PC-9 (cell line): ENCODE measurements at regions not wholly inside any gene's neighbourhood (a gene's known extent, or its start where the extent isn't known, plus 50 kb on each side); places are given as distances from the start of the nearest gene placed in this dataset.

ENCODE experiments used
- BruUV-seq: library from RNA; stranded (reverse); fragments of 400-500 nt; replicated peaks from 2 replicates; lab custom pipeline; 2021; lab: Mats Ljungman, UMichigan
- CTCF ChIA-PET: fragments of 300-600 bp; sonication (Branson Sonifier 250); formaldehyde crosslinking; loops from one replicate; lab custom pipeline; 2022; ENCODE audit warnings: antibody characterized with exemption; lab: Charles Lee
- POLR2A ChIA-PET: fragments of 300-600 bp; sonication (Branson Sonifier 250); formaldehyde crosslinking; loops from one replicate; lab custom pipeline; 2022; ENCODE audit warnings: antibody characterized with exemption; ENCODE audit not compliant: unreplicated experiment; lab: Charles Lee
- DNase-seq, 2 experiments: peaks; one replicate each; pipeline versions ENCODE4 v3.0.0 to v3.0.0-alpha.2; 2015 to 2022; ENCODE audit warnings: mixed read lengths in 1 of 2
- H2AFZ ChIP-seq: fragments of 200-600 bp; sonication (generic); 2 replicates; pipeline ENCODE4 v1.8.1; 2017; ENCODE audit warnings: antibody characterized with exemption
- H3F3A ChIP-seq: fragments of 200-600 bp; sonication (generic); 2 replicates; pipeline ENCODE4 v1.8.1; 2017; ENCODE audit warnings: antibody characterized with exemption, mild to moderate bottlenecking, low read depth; ENCODE audit not compliant: insufficient read depth
- H3K27ac ChIP-seq: fragments of 200-600 bp; sonication (generic); 2 replicates; pipeline ENCODE4 v1.6.1; 2016; ENCODE audit warnings: mixed run types
- H3K27me3 ChIP-seq: fragments of 200-600 bp; sonication (generic); 2 replicates; pipeline ENCODE4 v1.6.1; 2016; ENCODE audit warnings: low read depth, mixed run types; ENCODE audit not compliant: insufficient read depth
- H3K36me3 ChIP-seq: fragments of 200-600 bp; sonication (generic); 2 replicates; pipeline ENCODE4 v1.6.1; 2016; ENCODE audit warnings: low read depth, mixed run types
- H3K4me1 ChIP-seq: fragments of 200-600 bp; sonication (generic); replicated peaks from 2 replicates; pipeline ENCODE4 v1.6.1; 2016; ENCODE audit warnings: mixed run types; ENCODE audit not compliant: insufficient read depth
- H3K4me2 ChIP-seq: fragments of 200-600 bp; sonication (generic); 2 replicates; pipeline ENCODE4 v1.6.1; 2017; ENCODE audit warnings: mixed run types
- H3K4me3 ChIP-seq: fragments of 200-600 bp; sonication (generic); 2 replicates; pipeline ENCODE4 v1.6.1; 2016; ENCODE audit warnings: mixed run types
- H3K79me2 ChIP-seq: fragments of 200-600 bp; sonication (generic); 2 replicates; pipeline ENCODE4 v1.6.1; 2017; ENCODE audit warnings: low read depth, mixed run types
- H3K9me2 ChIP-seq: fragments of 200-600 bp; sonication (generic); 2 replicates; pipeline ENCODE4 v1.8.1; 2017; ENCODE audit warnings: mild to moderate bottlenecking; ENCODE audit not compliant: insufficient read depth
- H3K9me3 ChIP-seq: fragments of 200-600 bp; sonication (generic); 2 replicates; pipeline ENCODE4 v1.8.1; 2016; ENCODE audit warnings: low read depth; ENCODE audit not compliant: insufficient read depth
- H4K20me1 ChIP-seq: fragments of 200-600 bp; sonication (generic); 2 replicates; pipeline ENCODE4 v1.8.1; 2017; ENCODE audit not compliant: insufficient read depth
- EZH2 ChIP-seq: fragments of 200-600 bp; sonication (generic); IDR thresholded peaks from 2 replicates; pipeline ENCODE4 v1.8.0; 2017; ENCODE audit warnings: antibody characterized with exemption, low read depth
- intact Hi-C: fragments of 100-400 bp; cut with micrococcal nuclease; formaldehyde crosslinking; loops from one replicate; pipeline ENCODE4 v1.10.0; 2022; ENCODE audit not compliant: unreplicated experiment
- TF ChIP-seq, protein P1 (sequence below): fragments of 200-600 bp; sonication (generic); conservative IDR thresholded peaks from 2 replicates; pipeline ENCODE4 v1.6.1; 2017; ENCODE audit warnings: mixed run types, antibody characterized with exemption, mild to moderate bottlenecking, moderate library complexity

DNA sequence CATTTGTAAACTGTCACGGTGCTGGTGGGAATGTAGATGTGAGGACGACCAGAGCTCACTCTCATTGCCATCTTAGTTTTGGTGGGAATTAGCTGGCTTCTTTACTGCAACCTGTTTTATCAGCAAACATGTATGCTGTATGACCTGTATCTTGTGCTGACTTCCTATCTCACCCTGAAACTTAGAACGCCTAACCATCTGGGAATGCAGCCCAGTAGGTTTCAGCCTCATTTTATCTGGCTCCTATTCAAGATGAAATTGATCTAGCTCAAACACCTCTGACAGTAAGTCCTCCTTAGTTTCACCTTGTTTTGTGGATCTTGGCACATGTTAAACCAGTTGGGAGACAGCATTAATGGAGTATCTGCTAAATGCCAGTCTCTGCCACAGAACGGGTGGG lies 174.6 kb downstream of the HLX start:
- no peaks in the 10 kb centered on the region for H4K20me1 ChIP-seq
- BruUV-seq: no TSS peak
- ChIA-PET POLR2A (interaction anchor here (0.7 kb wide), 1 partner anchor 706 kb away, joined by 4 read pairs; no protein-coding TSS in a partner anchor), CTCF (no interaction called here)
- no peaks in the 10 kb centered on the region for H3K9me2 ChIP-seq
- peak overlapping the region; percentile 58 for H3K27ac ChIP-seq
- H2AFZ ChIP-seq: no peak overlapping the region
- H3K79me2 ChIP-seq: no peaks in the 10 kb centered on the region
- no peaks in the 10 kb centered on the region for H3F3A ChIP-seq
- peaks cover 4% of the 10 kb centered on the region; the same call in 1 of the 2 replicates for H3K9me3 ChIP-seq
- TF ChIP-seq EZH2: no peak
- TF ChIP-seq, protein P1, sequence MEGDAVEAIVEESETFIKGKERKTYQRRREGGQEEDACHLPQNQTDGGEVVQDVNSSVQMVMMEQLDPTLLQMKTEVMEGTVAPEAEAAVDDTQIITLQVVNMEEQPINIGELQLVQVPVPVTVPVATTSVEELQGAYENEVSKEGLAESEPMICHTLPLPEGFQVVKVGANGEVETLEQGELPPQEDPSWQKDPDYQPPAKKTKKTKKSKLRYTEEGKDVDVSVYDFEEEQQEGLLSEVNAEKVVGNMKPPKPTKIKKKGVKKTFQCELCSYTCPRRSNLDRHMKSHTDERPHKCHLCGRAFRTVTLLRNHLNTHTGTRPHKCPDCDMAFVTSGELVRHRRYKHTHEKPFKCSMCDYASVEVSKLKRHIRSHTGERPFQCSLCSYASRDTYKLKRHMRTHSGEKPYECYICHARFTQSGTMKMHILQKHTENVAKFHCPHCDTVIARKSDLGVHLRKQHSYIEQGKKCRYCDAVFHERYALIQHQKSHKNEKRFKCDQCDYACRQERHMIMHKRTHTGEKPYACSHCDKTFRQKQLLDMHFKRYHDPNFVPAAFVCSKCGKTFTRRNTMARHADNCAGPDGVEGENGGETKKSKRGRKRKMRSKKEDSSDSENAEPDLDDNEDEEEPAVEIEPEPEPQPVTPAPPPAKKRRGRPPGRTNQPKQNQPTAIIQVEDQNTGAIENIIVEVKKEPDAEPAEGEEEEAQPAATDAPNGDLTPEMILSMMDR: no peak
- peaks cover 13% of the 10 kb centered on the region for H3K4me1 ChIP-seq
- peak overlapping the region; percentile 30 for H3K4me2 ChIP-seq
- DNase-seq: peak; percentile 45 to 59
- H3K4me3 ChIP-seq: no peak overlapping the region
- no peaks in the 10 kb centered on the region for H3K27me3 ChIP-seq
- H3K36me3 ChIP-seq: no peaks in the 10 kb centered on the region
- intact Hi-C loops: no loop called here

DNA sequence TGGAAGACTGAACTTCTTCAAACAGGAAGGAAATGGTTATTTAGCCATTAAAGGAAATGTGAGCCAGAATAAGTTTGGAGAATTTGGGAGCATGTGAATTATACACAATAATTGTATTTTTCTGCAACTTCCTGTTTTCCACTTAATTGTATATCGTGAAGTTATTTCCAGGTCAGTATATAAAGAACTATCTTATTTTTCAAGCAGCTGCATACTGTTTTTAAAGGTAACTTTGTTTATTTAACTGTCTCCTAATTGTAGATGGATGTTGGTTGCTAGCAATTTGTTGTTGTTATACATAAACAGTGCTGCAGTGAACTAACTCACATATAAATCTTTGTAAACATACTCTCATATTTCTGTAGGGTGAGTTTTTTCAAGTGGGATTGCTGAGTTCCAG lies 180.3 kb downstream of the HLX start:
- no peaks in the 10 kb centered on the region for H4K20me1 ChIP-seq
- POLR2A ChIA-PET: interaction anchor here (0.7 kb wide), 1 partner anchor 86 kb away, joined by 4 read pairs; no protein-coding TSS in a partner anchor
- 0 out of 2 replicates have a peak, but pooled peaks cover 3% of the 10 kb centered on the region for H3K9me2 ChIP-seq
- no peaks in the 10 kb centered on the region; the same call in 1 of the 2 replicates for H3K4me1 ChIP-seq
- no peak overlapping the region for H3K4me3 ChIP-seq
- no peak overlapping the region for H3K27ac ChIP-seq
- intact Hi-C loops: no loop called here
- H3K27me3 ChIP-seq: no peaks in the 10 kb centered on the region
- no peak for DNase-seq
- no peaks in the 10 kb centered on the region for H3K36me3 ChIP-seq
- no peak overlapping the region for H3K4me2 ChIP-seq
- no peaks in the 10 kb centered on the region for H3F3A ChIP-seq
- no peaks in the 10 kb centered on the region for H3K79me2 ChIP-seq
- H3K9me3 ChIP-seq: peaks cover 14% of the 10 kb centered on the region; the same call in 1 of the 2 replicates
- TF ChIP-seq, protein P1: no peak
- no peak for TF ChIP-seq EZH2
- CTCF ChIA-PET: no interaction called here
- no peak overlapping the region for H2AFZ ChIP-seq
- BruUV-seq: no TSS peak

DNA sequence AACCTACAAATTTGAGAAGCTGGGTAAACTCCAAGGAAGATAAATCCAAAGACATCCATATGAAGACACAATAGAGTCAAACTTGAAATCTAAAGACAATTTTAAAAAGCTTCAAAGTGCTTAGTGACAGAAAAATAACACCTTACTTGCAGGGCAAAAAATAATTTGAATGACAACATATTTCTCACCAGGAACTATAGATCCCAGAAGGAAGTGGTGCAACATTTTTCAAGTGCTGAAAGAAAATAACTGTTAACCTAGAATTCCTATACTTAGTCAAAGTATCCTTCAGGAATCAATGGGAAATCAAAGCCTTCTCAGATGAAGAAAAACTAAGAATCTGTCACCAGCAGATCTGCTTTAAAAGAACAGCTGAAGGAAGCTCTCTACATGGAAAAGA lies 184.4 kb downstream of the HLX start:
- intact Hi-C loops: no loop called here
- Histone ChIP-seq H3K4me3 (no peak overlapping the region), H3K4me1 (no peaks in the 10 kb centered on the region), H2AFZ (no peak overlapping the region), H3F3A (no peaks in the 10 kb centered on the region), H4K20me1 (no peaks in the 10 kb centered on the region), H3K79me2 (no peaks in the 10 kb centered on the region), H3K27me3 (no peaks in the 10 kb centered on the region), H3K9me2 (0 out of 2 replicates have a peak, but pooled peaks cover 3% of the 10 kb centered on the region), H3K27ac (no peak overlapping the region), H3K4me2 (no peak overlapping the region), H3K36me3 (no peaks in the 10 kb centered on the region), H3K9me3 (0 out of 2 replicates have a peak, but pooled peaks cover 14% of the 10 kb centered on the region)
- POLR2A ChIA-PET: no interaction called here
- TF ChIP-seq EZH2: no peak
- TF ChIP-seq, protein P1: no peak
- no TSS peak for BruUV-seq
- CTCF ChIA-PET: no interaction called here
- no peak for DNase-seq
